ENCODE measurements at regions not wholly inside any gene's neighbourhood (a gene's known extent, or its start where the extent isn't known, plus 50 kb on each side); places are given as distances from the start of the nearest gene placed in this dataset.

GRCh38 chr14:83120187-83120586, 1586.5 kb upstream of the SEL1L start:
- no peak overlapping the region for H3K4me3 ChIP-seq (ENCODE audit: low read depth, low read length)
- CTCF ChIA-PET: no interaction called here
- no peaks in the 10 kb centered on the region for H3K9me3 ChIP-seq
- DNase-seq: no peak
- no peaks in the 10 kb centered on the region for H3K27me3 ChIP-seq (replicated peaks; ENCODE audit: control insufficient read depth, insufficient read depth, low read length)
- H3K36me3 ChIP-seq (ENCODE audit: control insufficient read depth, insufficient read depth, low read length): no peaks in the 10 kb centered on the region
- Mint-ChIP-seq H3K4me3 (ENCODE audit: unreplicated experiment) (no peak overlapping the region), H3K36me3 (ENCODE audit: insufficient read depth, unreplicated experiment) (no peaks in the 10 kb centered on the region), H3K4me1 (ENCODE audit: low read depth, unreplicated experiment) (no peaks in the 10 kb centered on the region), H3K27ac (ENCODE audit: unreplicated experiment) (no peak overlapping the region), H3K27me3 (ENCODE audit: insufficient read depth, unreplicated experiment) (peaks cover 6% of the 10 kb centered on the region), H3K9me3 (ENCODE audit: unreplicated experiment) (no peaks in the 10 kb centered on the region)
- intact Hi-C loops (cut with micrococcal nuclease; ENCODE audit: unreplicated experiment): no loop called here
- POLR2A ChIA-PET: no interaction called here
- no peaks in the 10 kb centered on the region for H3K4me1 ChIP-seq
- TF ChIP-seq CTCF (IDR thresholded peaks at IDR 0.05; ENCODE audit: insufficient read depth in 1 of 2, low read depth in 1 of 2, low read length in 1 of 2, severe bottlenecking in 1 of 2, unreplicated experiment in 1 of 2): no peak
- BruUV-seq (replicated peaks): no TSS peak

- H3K27me3 ChIP-seq (replicated peaks; ENCODE audit: control insufficient read depth, insufficient read depth, low read length): no peaks in the 10 kb centered on the region
- no peak overlapping the region for H3K4me3 ChIP-seq (ENCODE audit: low read depth, low read length)
- CTCF ChIA-PET: no interaction called here
- no TSS peak for BruUV-seq (replicated peaks)
- no peak for TF ChIP-seq CTCF (IDR thresholded peaks at IDR 0.05; ENCODE audit: insufficient read depth in 1 of 2, low read depth in 1 of 2, low read length in 1 of 2, severe bottlenecking in 1 of 2, unreplicated experiment in 1 of 2)
- H3K27me3 Mint-ChIP-seq (ENCODE audit: insufficient read depth, unreplicated experiment): peaks cover 15% of the 10 kb centered on the region
- H3K4me1 Mint-ChIP-seq (ENCODE audit: low read depth, unreplicated experiment): no peaks in the 10 kb centered on the region
- H3K9me3 Mint-ChIP-seq (ENCODE audit: unreplicated experiment): no peaks in the 10 kb centered on the region
- no peak overlapping the region for H3K4me3 Mint-ChIP-seq (ENCODE audit: unreplicated experiment)
- no peak overlapping the region for H3K27ac Mint-ChIP-seq (ENCODE audit: unreplicated experiment)
- intact Hi-C loops (cut with micrococcal nuclease; ENCODE audit: unreplicated experiment): no loop called here
- H3K36me3 ChIP-seq (ENCODE audit: control insufficient read depth, insufficient read depth, low read length): no peaks in the 10 kb centered on the region
- no peaks in the 10 kb centered on the region for H3K4me1 ChIP-seq
- H3K36me3 Mint-ChIP-seq (ENCODE audit: insufficient read depth, unreplicated experiment): no peaks in the 10 kb centered on the region
- POLR2A ChIA-PET: no interaction called here
- no peak for DNase-seq
- no peaks in the 10 kb centered on the region for H3K9me3 ChIP-seq
Observed at GRCh38 chr14:83126076-83126475, 1592.4 kb upstream of the SEL1L start.

GRCh38 chr14:83128783-83129182, 1595.1 kb upstream of the SEL1L start:
- H3K27me3 ChIP-seq (replicated peaks; ENCODE audit: control insufficient read depth, insufficient read depth, low read length): no peaks in the 10 kb centered on the region
- Mint-ChIP-seq H3K27ac (ENCODE audit: unreplicated experiment) (no peak overlapping the region), H3K27me3 (ENCODE audit: insufficient read depth, unreplicated experiment) (peaks cover 21% of the 10 kb centered on the region), H3K4me1 (ENCODE audit: low read depth, unreplicated experiment) (no peaks in the 10 kb centered on the region), H3K36me3 (ENCODE audit: insufficient read depth, unreplicated experiment) (no peaks in the 10 kb centered on the region), H3K9me3 (ENCODE audit: unreplicated experiment) (no peaks in the 10 kb centered on the region), H3K4me3 (ENCODE audit: unreplicated experiment) (no peak overlapping the region)
- BruUV-seq (replicated peaks): no TSS peak
- intact Hi-C loops (cut with micrococcal nuclease; ENCODE audit: unreplicated experiment): no loop called here
- H3K36me3 ChIP-seq (ENCODE audit: control insufficient read depth, insufficient read depth, low read length): no peaks in the 10 kb centered on the region
- H3K4me1 ChIP-seq: no peaks in the 10 kb centered on the region
- no peaks in the 10 kb centered on the region for H3K9me3 ChIP-seq
- no peak overlapping the region for H3K4me3 ChIP-seq (ENCODE audit: low read depth, low read length)
- ChIA-PET POLR2A (no interaction called here), CTCF (no interaction called here)
- DNase-seq: no peak
- no peak for TF ChIP-seq CTCF (IDR thresholded peaks at IDR 0.05; ENCODE audit: insufficient read depth in 1 of 2, low read depth in 1 of 2, low read length in 1 of 2, severe bottlenecking in 1 of 2, unreplicated experiment in 1 of 2)

All from Caco-2 (cell line).